T-cell (primary cell): ENCODE measurements at regions not wholly inside any gene's neighbourhood (a gene's known extent, or its start where the extent isn't known, plus 50 kb on each side); places are given as distances from the start of the nearest gene placed in this dataset.
"Not testable (repeated sequence)": the region's sequence is repeated elsewhere in the genome, so short reads cannot be mapped to it uniquely, and the experiment has no call there.

Experiments
- ATAC-seq, 4 experiments: fragments of 200-7000 bp in 3 of 4; fragments of 150-1000 bp in 1 of 4; cut with Tn5 transposase; replicated peaks in 1 of 4; 1 replicate in 3 of 4; 2 replicates in 1 of 4; pipeline ENCODE4 v1.10.0; 2021; ENCODE audit warnings: moderate library complexity in 3 of 4, mild to moderate bottlenecking in 2 of 4, moderate number of reproducible peaks in 1 of 4
- CTCF ChIA-PET, 2 donors: fragments of 300-600 bp; sonication (Branson Sonifier 250); formaldehyde crosslinking; loops; one replicate each; lab custom pipeline; 2022; ENCODE audit warnings: antibody characterized with exemption in 2 of 2; lab: Charles Lee
- POLR2A ChIA-PET, 2 donors: fragments of 300-600 bp; sonication (Branson Sonifier 250); formaldehyde crosslinking; loops; one replicate each; lab custom pipeline; 2022; ENCODE audit warnings: antibody characterized with exemption in 2 of 2; lab: Charles Lee
- DNase-seq, 35 experiments: peaks; one replicate each; pipeline versions ENCODE4 v3.0.0 to v3.0.0-alpha.2; 2013 to 2023
- H3K27ac ChIP-seq: one replicate; pipeline ENCODE4 v1.5.1; 2013; ENCODE audit warnings: low read length
- H3K27me3 ChIP-seq, 2 experiments: replicated peaks in 1 of 2; 1 replicate in 1 of 2; 2 replicates in 1 of 2; pipeline versions ENCODE4 v1.6.1 to v1.7.0; 2013; ENCODE audit warnings: low read length in 1 of 2, mixed read lengths in 1 of 2; ENCODE audit not compliant: control insufficient read depth in 2 of 2, insufficient read depth in 2 of 2; ENCODE audit errors: extremely low read depth in 1 of 2
- H3K36me3 ChIP-seq, 2 donors: 1 replicate in 1 of 2; 2 replicates in 1 of 2; pipeline versions ENCODE4 v1.6.1 to v1.7.0; 2013; ENCODE audit warnings: low read length in 1 of 2; ENCODE audit not compliant: control insufficient read depth in 2 of 2, insufficient read depth in 1 of 2; ENCODE audit errors: extremely low read depth in 1 of 2
- H3K4me1 ChIP-seq, 2 experiments: 1 replicate in 1 of 2; 2 replicates in 1 of 2; pipeline versions ENCODE4 v1.6.1 to v1.7.0; 2013; ENCODE audit warnings: low read length in 2 of 2, mixed read lengths in 1 of 2; ENCODE audit not compliant: insufficient read depth in 2 of 2, control insufficient read depth in 1 of 2; ENCODE audit errors: extremely low read depth in 1 of 2
- H3K4me3 ChIP-seq, 2 donors: 1 replicate in 1 of 2; 2 replicates in 1 of 2; pipeline versions ENCODE4 v1.5.1 to v1.7.0; 2013; ENCODE audit warnings: mild to moderate bottlenecking in 2 of 2, low read length in 1 of 2, moderate library complexity in 1 of 2; ENCODE audit not compliant: control insufficient read depth in 1 of 2; ENCODE audit errors: extremely low read depth in 1 of 2
- H3K9me3 ChIP-seq: 2 replicates; pipeline ENCODE4 v1.7.0; 2013
- H3K27ac Mint-ChIP-seq, 2 donors: one replicate each; pipeline ENCODE4 v1.8.0; 2020 to 2021; ENCODE audit warnings: mild to moderate bottlenecking in 2 of 2, mixed read lengths in 2 of 2
- H3K27me3 Mint-ChIP-seq, 2 donors: one replicate each; pipeline ENCODE4 v1.8.0; 2021 to 2022; ENCODE audit warnings: mixed read lengths in 2 of 2
- H3K36me3 Mint-ChIP-seq: one replicate; pipeline ENCODE4 v1.8.0; 2021; ENCODE audit warnings: mixed read lengths
- H3K4me1 Mint-ChIP-seq, 3 donors: one replicate each; pipeline ENCODE4 v1.8.0; 2020 to 2022; ENCODE audit warnings: mixed read lengths in 3 of 3, mild to moderate bottlenecking in 1 of 3
- H3K4me3 Mint-ChIP-seq, 3 donors: one replicate each; pipeline ENCODE4 v1.8.0; 2020 to 2022; ENCODE audit warnings: mild to moderate bottlenecking in 3 of 3, mixed read lengths in 3 of 3, moderate library complexity in 3 of 3
- H3K9me3 Mint-ChIP-seq, 3 donors: one replicate each; pipeline ENCODE4 v1.8.0; 2020 to 2022; ENCODE audit warnings: mixed read lengths in 3 of 3
- WGBS: methylation state at CpG from one replicate; pipeline ENCODE4 v1.1.5; 2013; ENCODE audit warnings: missing lambda C conversion rate; ENCODE audit not compliant: insufficient coverage; 5-methylcytosine and 5-hydroxymethylcytosine counted together

DNA sequence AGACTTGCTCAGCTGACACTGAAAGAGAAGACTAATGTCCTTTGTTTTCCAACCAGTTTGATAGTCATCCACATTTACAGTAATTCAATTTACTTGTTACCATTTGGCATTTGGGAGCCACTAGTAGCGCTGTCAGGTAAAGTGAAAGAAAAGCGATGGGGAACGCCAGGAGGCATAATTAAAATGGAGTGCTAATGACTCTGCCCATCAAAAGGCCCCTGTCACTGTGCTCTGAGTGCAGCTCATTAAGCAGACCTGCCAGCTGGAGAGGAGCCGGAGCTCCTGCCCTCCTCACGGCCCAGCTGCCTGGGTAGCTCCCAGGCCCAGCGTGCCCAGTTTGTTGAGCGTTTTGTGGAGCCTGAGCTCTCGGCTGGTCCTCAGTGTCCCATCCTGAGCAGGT lies 463.6 kb upstream of the CCDC196 start:
- H3K27ac Mint-ChIP-seq, result no peak overlapping the region
- peaks cover 0 to 2% of the 10 kb centered on the region in 2 donors for H3K27me3 Mint-ChIP-seq
- no peak overlapping the region for H3K4me3 Mint-ChIP-seq
- no peak overlapping the region for H3K27ac ChIP-seq
- H3K36me3 ChIP-seq, result no peaks in the 10 kb centered on the region
- ChIA-PET CTCF (no interaction called here), POLR2A (no interaction called here)
- no peaks in the 10 kb centered on the region for H3K9me3 ChIP-seq
- DNase-seq (no peak), ATAC-seq (no peak)
- no peaks in the 10 kb centered on the region for H3K4me1 Mint-ChIP-seq
- H3K4me1 ChIP-seq, result no peaks in the 10 kb centered on the region
- H3K27me3 ChIP-seq, result peaks cover 0 to 2% of the 10 kb centered on the region in 2 experiments
- no peak overlapping the region for H3K4me3 ChIP-seq
- no peaks in the 10 kb centered on the region for H3K9me3 Mint-ChIP-seq
- 92% methylated on average over 8 of the region's 8 CpGs for WGBS
- no peaks in the 10 kb centered on the region for H3K36me3 Mint-ChIP-seq

DNA sequence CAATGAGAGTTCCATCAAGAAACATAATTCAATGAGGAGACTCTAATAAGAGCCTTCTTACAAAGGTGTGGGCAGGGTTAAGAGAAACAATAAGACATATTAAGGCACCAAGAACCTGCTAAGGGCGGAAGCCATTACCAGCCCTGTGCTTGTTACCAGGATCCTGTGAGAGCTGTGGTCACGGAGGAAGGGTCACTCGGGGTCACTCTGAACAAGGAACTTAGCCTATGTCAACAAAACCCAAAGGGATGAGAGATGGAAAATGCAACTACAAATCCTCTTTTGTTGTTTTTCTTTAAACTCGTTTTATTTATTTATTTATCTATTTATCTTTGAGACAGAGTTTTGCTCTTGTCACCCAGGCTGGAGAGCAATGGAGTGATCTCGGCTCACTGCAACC lies 460.4 kb upstream of the CCDC196 start:
- H3K27ac ChIP-seq, result no peak overlapping the region
- WGBS, result 100% methylated on average over 1 of the region's 5 CpGs
- Mint-ChIP-seq H3K9me3 (peaks cover 0 to 8% (median 7%) of the 10 kb centered on the region in 3 donors), H3K4me1 (no peaks in the 10 kb centered on the region), H3K27ac (no peak overlapping the region), H3K36me3 (no peaks in the 10 kb centered on the region), H3K27me3 (no peaks in the 10 kb centered on the region), H3K4me3 (no peak overlapping the region)
- no peak for DNase-seq
- no peaks in the 10 kb centered on the region for H3K9me3 ChIP-seq
- no peak overlapping the region for H3K4me3 ChIP-seq
- no peaks in the 10 kb centered on the region for H3K27me3 ChIP-seq
- POLR2A ChIA-PET, result no interaction called here
- ATAC-seq, result no peak
- no peaks in the 10 kb centered on the region for H3K36me3 ChIP-seq
- H3K4me1 ChIP-seq, result no peaks in the 10 kb centered on the region
- CTCF ChIA-PET, result no interaction called here

DNA sequence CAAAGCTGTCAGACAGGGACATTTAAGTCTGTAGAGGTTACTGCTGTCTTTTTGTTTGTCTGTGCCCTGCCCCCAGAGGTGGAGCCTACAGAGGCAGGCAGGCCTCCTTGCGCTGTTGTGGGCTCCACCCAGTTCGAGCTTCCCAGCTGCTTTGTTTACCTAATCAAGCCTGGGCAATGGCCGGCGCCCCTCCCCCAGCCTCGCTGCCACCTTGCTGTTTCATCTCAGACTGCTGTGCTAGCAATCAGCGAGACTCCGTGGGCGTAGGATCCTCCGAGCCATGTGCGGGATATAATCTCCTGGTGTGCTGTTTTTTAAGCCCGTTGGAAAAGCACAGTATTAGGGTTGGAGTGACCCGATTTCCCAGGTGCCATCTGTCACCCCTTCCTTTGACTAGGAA lies 454.2 kb upstream of the CCDC196 start:
- H3K9me3 ChIP-seq, H3K27ac Mint-ChIP-seq, ATAC-seq, H3K4me1 ChIP-seq, H3K4me1 Mint-ChIP-seq, H3K4me3 ChIP-seq, DNase-seq, CTCF ChIA-PET, POLR2A ChIA-PET, H3K27ac ChIP-seq, H3K36me3 ChIP-seq, H3K4me3 Mint-ChIP-seq, H3K27me3 ChIP-seq: not testable (repeated sequence)
- H3K9me3 Mint-ChIP-seq, result peaks cover 11 to 17% (median 16%) of the 10 kb centered on the region in 3 donors
- peaks cover 17% of the 10 kb centered on the region for H3K36me3 Mint-ChIP-seq
- H3K27me3 Mint-ChIP-seq, result peaks cover 11 to 23% of the 10 kb centered on the region in 2 donors
- 88% methylated on average over 6 of the region's 12 CpGs for WGBS

DNA sequence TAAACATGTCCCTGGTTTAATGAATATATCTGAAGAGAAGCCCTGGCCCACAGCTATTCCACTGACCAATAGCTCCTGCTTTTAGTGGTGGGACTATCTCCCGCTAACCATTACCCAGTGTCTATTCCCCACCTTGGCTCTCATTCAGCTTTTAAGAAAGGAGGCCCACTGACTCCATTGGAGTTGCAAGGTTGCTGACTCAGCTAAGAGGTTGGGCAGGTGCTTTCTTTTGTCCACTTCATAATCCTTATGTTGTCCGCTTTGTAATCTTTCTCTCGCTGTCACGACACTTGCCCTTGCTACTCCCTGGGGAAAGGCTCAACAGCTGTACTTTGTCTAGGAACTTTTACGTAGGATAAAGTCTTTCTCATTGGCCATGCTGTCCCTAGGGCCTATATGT lies 453.4 kb upstream of the CCDC196 start:
- 100% methylated on average over 3 of the region's 5 CpGs for whole genome bisulfite sequencing
- Mint-ChIP-seq H3K4me3 (no peak overlapping the region), H3K4me1 (no peaks in the 10 kb centered on the region), H3K27ac (no peak overlapping the region), H3K36me3 (peaks cover 17% of the 10 kb centered on the region), H3K9me3 (peaks cover 11 to 17% (median 16%) of the 10 kb centered on the region in 3 donors), H3K27me3 (peaks cover 11 to 23% of the 10 kb centered on the region in 2 donors)
- CTCF ChIA-PET, result no interaction called here
- no peaks in the 10 kb centered on the region for H3K27me3 ChIP-seq
- no peak overlapping the region for H3K27ac ChIP-seq
- POLR2A ChIA-PET, result no interaction called here
- no peaks in the 10 kb centered on the region for H3K9me3 ChIP-seq
- H3K4me1 ChIP-seq, result no peaks in the 10 kb centered on the region
- no peak for DNase-seq
- H3K36me3 ChIP-seq, result no peaks in the 10 kb centered on the region
- ATAC-seq, result no peak
- no peak overlapping the region for H3K4me3 ChIP-seq

DNA sequence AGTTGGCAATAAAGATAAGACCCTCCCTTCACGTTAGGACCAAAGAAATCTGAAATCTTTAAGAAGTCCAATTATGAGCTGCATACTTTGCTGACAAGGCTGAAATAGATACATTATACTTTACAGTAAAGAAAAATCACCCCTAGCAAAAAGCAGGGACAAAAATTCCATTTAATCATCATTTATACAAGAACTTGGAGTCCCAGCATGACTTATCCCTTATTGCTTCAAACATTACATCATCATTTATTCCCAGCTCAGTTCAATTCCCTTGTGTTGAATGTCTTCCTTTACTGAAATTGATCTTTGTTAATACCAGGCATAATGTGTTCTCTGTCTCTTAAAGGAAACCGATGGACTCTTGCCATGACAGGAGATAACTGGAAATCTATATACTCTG lies 449.6 kb upstream of the CCDC196 start:
- peaks cover 12% of the 10 kb centered on the region for H3K36me3 Mint-ChIP-seq
- ATAC-seq (no peak), DNase-seq (no peak)
- Histone ChIP-seq H3K27ac (no peak overlapping the region), H3K4me3 (no peak overlapping the region), H3K36me3 (no peaks in the 10 kb centered on the region), H3K4me1 (no peaks in the 10 kb centered on the region), H3K9me3 (no peaks in the 10 kb centered on the region), H3K27me3 (peaks cover 0 to 7% of the 10 kb centered on the region in 2 experiments)
- H3K27ac Mint-ChIP-seq, result no peak overlapping the region
- H3K4me1 Mint-ChIP-seq, result peaks cover 0 to 5% (median 0%) of the 10 kb centered on the region in 3 donors
- ChIA-PET CTCF (no interaction called here), POLR2A (no interaction called here)
- H3K4me3 Mint-ChIP-seq, result no peak overlapping the region
- no CpG with 5 or more reads among the region's 2 CpGs for WGBS
- peaks cover 6 to 9% (median 7%) of the 10 kb centered on the region in 3 donors for H3K9me3 Mint-ChIP-seq
- peaks cover 12 to 21% of the 10 kb centered on the region in 2 donors for H3K27me3 Mint-ChIP-seq

DNA sequence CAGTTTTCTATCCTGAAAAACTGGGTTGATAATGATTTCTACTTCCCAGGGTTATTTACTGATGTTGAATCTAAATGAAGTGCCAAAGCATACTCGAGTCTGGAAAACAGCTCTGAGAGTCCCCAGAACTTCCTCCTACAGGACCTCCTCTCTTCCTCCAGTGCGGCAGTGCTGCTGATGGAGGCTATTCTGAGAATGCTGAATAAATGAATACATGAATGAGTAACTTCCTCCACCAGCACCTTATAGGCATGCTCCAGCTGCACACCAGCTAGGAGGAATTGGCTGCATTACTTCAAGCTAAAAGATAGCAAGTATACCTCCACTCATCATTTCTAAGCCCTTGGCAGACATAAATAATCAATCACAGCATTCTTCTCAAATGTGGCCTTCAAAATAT lies 448.8 kb upstream of the CCDC196 start:
- Mint-ChIP-seq H3K36me3 (peaks cover 10% of the 10 kb centered on the region), H3K27ac (no peak overlapping the region), H3K9me3 (peaks cover 5 to 9% (median 7%) of the 10 kb centered on the region in 3 donors), H3K4me3 (no peak overlapping the region), H3K4me1 (peaks cover 0 to 6% (median 0%) of the 10 kb centered on the region in 3 donors), H3K27me3 (peaks cover 12 to 20% of the 10 kb centered on the region in 2 donors)
- DNase-seq (no peak), ATAC-seq (no peak)
- ChIA-PET CTCF (interaction anchor here in 1 of 2 donors (0.5 kb wide), 1 partner anchor 622 kb away, joined by 10 read pairs; no protein-coding TSS in a partner anchor), POLR2A (no interaction called here)
- Histone ChIP-seq H3K36me3 (no peaks in the 10 kb centered on the region), H3K4me1 (no peaks in the 10 kb centered on the region), H3K9me3 (no peaks in the 10 kb centered on the region), H3K4me3 (no peak overlapping the region), H3K27me3 (peaks cover 0 to 7% of the 10 kb centered on the region in 2 experiments), H3K27ac (no peak overlapping the region)
- no CpG with 5 or more reads among the region's 2 CpGs for WGBS

DNA sequence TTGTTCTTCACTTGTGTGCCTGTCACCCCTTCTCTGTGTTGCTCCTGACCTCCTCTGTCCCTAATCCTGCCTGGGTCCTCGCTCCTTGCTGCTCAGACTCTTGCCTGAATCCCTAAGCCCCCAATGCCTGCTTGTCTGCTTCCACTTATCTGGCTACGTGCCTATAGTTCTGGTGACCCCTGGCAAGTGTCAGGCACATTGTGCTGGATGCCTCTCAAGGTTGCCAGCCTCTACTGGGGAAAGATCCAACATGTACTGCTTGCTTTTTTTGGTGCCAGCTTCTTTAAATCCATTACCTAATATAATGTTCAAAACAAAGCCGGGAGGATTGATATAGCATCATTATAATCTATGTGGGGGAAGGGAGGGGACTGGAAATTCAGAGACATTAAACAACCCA lies 448.0 kb upstream of the CCDC196 start:
- 62% methylated on average over 1 of the region's 3 CpGs for WGBS
- DNase-seq (no peak), ATAC-seq (no peak)
- ChIA-PET CTCF (no interaction called here), POLR2A (no interaction called here)
- no peak overlapping the region for H3K27ac Mint-ChIP-seq
- no peak overlapping the region for H3K4me3 Mint-ChIP-seq
- no peak overlapping the region for H3K4me3 ChIP-seq
- H3K9me3 Mint-ChIP-seq, result peaks cover 1 to 4% (median 2%) of the 10 kb centered on the region in 3 donors
- no peaks in the 10 kb centered on the region for H3K4me1 ChIP-seq
- peaks cover 4% of the 10 kb centered on the region for H3K36me3 Mint-ChIP-seq
- no peak overlapping the region for H3K27ac ChIP-seq
- peaks cover 0 to 6% (median 0%) of the 10 kb centered on the region in 3 donors for H3K4me1 Mint-ChIP-seq
- H3K36me3 ChIP-seq, result no peaks in the 10 kb centered on the region
- H3K27me3 ChIP-seq, result peaks cover 0 to 7% of the 10 kb centered on the region in 2 experiments
- peaks cover 12 to 13% of the 10 kb centered on the region in 2 donors for H3K27me3 Mint-ChIP-seq
- no peaks in the 10 kb centered on the region for H3K9me3 ChIP-seq
